ENCODE measurements at regions not wholly inside any gene's neighbourhood (a gene's known extent, or its start where the extent isn't known, plus 50 kb on each side); places are given as distances from the start of the nearest gene placed in this dataset.

DNA sequence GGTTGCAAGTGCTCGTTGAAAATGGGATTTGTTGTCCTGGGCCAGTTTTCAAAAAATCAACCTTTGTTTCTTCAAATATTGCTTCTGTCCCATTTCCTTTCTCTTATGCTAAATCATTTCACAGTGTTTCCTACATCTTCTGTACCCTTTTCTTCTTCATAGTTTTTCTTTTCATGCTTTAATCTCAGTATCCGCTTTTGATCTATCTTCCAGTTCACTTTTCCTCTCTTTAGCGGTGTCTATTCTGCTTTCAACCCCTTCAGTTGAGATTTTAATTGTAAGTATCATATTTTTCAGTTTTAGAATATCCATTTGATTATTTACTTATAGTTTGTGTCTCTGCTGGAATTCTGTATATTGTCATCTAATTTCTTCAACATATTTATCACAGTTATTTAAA lies 311.7 kb upstream of the TPM1 start:
- DNase-seq = no peak

DNA sequence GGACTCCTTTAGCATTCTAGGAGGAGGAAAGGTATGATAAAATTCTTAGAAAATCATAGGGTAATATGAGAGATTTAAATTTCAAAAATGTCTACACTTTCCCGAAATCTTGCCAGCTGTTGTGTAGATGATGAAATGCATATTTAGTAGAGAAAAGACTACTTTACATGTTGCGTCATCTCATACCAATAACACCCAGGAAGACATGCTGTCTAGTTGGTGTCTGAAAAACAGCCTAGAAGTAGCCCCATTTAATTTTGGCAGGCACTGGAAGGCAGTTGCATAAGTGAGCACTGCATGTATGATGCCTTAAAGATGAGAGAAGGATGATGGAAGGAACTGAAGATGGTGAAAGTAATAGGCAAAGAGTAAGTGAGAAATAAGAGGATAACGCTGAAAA lies 310.5 kb upstream of the TPM1 start:
- DNase-seq = peak; percentile 26

DNA sequence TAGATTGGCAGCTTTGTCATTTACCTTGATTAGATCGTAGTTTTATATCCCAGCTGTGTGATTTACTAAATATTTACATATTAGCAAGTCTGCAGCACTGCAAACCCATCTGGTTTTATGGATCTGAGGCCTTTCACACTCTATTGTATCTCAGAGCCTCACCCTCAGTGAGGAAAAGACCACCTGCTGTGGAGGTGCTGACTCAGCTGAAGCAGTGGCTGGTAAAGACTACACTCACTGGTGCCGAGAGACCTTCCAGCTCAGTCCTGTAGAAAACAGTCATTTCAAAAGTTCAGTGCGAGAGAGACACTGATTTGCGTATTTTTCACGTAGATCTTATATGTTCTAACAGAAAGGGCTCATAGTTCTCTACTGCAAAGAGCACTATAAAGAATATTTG lies 307.8 kb upstream of the TPM1 start:
- peak; percentile 43 for DNase-seq

DNA sequence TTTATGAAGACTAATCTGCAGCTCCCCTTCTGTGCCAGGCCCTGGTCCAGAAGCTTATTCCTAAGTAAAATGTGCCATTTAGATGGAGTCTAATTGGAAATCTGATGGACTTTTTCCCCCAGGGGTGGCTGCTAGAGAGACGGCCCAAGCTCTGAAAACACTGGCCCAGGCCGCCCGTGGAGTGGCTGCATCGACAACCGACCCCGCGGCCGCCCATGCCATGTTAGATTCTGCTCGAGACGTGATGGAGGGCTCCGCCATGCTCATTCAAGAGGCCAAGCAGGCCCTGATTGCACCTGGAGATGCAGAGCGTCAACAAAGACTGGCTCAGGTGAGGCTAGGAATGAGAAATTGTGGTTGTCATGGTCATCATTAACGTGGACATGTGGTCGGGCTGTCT lies 305.8 kb upstream of the TPM1 start:
- DNase-seq = no peak

DNA sequence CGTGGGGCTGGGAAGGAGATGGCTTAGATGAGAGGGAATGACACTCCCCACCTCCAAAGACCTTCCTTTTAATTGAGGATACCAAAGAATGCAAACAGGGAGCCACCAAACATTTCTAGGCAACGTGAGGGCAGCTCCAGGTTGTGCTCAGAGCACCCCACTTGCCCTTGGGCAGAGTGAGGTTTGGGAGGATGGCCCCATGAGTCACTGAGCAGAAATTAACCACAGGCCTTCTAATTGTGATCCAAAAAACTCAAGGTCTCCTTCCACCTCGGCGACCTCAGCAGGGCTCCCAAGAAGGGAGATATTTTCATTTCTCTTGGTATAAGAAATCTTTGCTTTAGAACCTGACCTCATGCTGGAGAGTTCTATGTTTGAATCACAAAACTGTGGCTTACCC lies 305.0 kb upstream of the TPM1 start:
- no peak for DNase-seq

DNA sequence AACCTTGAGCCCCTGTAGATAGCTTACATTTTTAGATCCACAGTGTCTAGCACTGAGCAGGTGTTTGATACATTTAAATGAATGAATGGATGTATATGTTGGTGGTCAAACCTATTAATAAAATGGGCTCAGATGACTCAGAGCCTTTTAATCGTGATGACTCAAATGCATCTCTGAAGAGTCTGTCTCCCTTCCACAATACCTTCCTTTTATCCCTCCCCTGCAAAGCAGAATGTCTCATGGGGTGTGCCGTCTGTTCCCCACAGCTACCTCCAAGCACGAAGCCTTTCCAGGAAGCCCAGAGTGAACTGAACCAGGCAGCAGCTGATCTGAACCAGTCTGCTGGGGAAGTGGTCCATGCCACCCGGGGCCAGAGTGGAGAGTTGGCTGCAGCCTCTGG lies 303.5 kb upstream of the TPM1 start:
- peak; percentile 80 for DNase-seq

DNA sequence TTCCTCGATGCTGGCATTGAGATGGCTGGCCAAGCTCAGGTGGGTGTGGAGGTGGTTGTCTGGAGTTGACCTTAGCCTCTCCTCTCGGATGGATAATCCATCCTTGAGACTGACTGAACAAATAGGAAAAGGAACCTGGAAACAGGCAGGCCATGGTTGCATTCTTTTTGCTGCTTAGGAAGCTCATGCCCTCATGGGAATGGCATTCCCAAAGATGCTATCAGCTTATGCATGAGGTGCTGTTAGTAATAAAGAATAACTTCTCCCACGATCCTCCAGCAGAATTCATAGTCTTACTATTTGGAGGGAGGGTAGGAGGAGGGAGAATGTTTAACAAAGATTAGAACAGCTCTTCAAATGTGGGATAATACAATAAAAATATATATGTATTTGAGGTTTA lies 303.0 kb upstream of the TPM1 start:
- peak; percentile 79 for DNase-seq

DNA sequence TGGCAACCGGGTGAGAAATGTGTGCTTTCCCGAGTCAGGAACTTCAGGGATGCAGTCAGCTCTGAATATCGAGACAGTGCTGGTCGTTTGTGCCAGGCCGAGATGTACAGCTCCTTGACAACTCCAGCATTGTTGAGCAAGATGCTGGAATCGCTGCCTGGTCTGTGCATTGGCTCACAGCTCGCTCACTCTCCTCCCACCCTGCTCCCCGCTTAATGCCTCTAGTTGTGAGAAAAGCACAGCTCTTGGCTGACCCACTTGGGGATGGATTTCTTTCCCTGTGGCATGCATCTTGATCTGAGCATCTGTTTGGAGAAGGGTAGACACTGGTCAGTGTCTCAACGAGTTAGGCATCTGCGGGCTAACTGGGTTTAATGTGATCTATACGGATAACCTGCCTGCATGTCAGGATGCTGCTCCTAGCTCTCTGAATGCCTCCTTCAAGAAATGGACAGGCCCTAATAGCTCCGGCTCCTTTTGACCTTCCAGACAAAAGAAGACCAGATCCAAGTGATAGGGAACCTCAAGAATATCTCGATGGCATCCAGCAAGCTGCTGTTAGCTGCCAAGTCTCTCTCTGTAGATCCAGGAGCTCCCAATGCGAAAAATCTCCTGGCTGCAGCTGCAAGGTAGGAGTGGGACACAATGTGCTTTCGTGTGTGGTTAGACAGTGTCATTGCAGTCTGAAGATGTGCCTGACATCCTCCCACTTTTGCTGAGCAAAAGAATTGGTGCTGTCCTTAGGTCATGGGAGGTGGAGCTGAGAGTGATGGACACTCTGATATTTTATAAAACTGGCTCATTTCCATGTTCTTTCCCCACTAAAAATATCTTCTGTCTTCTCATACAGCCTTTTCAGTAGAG lies 302.2 kb upstream of the TPM1 start:
- DNase-seq = peak; percentile 22

DNA sequence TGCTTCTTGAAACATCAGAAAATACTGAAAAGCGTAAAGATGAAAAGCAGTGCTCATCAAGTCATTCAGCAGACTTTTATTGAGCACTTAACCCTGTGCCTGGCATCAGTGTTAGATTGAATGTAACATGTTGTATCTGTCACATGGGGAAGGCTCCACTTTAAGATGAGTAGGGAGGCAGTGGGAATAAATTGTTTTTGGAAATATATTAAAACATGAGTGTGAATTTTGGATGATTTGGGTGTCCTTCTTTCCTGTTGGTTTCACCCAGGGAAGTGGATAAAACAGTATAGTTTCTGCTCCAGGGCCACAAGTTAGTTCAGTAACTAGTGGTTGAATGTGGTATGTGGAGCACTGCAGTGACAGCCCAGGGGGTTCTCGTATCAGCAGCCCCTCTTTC lies 301.4 kb upstream of the TPM1 start:
- no peak for DNase-seq

DNA sequence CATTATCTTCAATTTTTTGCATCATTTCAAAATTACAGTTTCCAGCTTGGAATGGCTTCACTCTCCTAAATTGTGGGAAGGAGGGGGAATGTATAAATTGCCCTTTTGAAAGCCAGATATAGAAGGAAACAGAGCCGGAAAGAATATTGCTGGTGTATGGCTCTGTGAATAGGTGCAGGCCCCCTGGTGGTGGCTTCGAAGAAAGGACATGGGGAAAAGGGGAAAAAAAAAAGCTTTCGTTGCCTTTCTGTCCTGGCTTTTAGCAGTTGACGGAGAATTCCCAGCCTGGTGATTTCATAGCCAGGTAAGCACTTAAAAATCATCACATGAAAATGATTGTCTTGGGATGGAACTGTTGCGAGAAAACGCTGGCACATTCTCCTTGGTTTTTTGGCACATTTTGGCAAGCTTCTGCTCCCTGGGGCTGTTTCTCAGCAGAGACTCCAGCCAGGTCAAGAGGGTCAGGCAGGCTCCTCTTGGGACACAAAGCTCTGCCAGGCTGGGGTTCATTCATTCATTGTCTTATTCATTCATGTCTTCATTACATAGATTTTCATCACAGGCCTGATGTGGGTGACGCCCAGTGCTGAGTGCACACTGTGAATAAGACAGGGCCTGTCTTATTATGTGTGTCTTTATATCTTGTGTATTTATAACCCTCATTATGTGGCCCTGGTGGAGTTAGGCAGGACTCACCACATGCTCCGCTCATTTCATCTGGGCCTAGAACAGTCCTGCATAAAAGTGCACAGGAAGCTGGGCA lies 300.0 kb upstream of the TPM1 start:
- DNase-seq = peak; percentile 90

DNA sequence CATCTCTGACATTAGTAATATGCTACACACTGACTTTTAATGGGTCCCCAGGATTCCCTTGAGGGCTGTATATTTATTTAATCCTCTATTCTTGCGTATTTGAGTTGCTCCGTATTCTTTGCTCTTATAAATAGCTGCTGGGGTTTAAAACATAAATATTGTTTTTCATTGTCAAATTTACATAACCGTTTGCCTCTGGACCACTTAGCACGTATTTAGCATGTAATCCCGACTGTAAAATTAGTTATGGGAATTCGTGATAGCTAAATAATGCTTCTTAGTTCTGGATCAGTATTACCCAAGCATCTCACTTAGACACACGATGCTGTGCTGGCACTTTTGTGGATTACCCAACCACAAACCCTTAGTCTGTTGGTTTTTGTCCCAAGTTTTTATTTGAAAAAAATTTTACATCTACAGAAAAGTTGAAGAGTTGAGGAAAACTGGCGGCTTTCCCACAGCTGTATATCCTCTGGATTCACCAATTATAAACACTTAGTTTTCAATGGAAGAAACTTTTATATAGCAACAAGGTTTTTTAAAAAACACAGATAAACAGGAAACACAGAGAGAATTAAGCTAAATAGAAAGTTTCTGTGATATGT lies 296.8 kb upstream of the TPM1 start:
- no peak for DNase-seq

DNA sequence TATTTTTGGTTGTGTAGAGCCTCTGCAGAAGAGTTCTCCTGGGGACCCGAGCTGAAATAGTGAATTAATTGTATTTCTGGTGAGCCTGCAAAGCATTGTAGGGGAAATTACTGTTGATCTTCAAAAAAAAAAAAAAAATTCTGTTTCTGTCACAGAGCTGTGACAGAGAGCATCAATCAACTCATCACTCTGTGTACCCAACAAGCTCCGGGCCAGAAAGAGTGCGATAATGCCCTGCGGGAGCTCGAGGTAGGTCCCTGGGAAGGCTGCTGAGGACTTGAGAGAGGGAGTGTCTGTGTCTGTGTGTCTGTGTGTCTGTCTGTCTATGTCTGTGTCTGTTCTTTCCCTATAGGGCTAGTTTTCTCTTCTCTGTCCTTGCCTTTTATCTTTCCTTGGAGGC lies 294.4 kb upstream of the TPM1 start:
- no peak for DNase-seq

DNA sequence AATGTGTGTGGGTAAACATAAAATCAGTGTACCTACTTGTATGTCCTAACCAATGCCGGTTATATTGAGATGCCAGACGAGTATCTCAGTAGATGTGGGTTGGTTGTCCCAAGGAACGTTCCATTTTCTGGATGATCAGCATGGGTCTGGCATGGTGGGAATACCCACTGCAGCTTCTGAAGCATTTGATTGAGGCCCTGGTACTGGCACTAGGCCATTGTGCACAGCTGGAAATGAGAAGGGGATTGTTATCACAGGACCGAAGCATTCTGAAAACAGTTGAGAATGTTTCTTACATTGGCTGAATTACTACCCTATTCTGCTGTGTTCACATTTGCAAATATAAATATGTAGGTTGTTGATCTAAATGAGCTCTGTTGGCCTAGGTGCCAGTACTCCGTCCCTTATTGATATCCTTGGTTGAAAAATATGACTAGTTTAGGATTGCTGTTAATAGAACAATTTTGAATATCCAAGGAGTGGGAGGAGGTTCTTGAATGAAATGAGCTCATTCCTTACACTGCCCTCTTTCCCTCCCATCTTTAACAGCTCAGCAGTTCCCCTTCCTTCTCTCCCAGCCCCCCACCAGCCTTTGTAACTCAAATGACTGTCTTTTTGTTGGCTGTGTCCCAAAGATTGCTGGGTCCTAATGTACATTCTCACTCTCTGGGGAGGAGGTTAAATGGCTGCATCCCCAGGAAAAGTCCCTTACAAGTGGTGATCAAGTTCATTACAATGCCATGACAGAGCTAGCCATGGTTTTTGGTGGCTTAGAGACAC lies 293.3 kb upstream of the TPM1 start:
- peak; percentile 51 for DNase-seq

DNA sequence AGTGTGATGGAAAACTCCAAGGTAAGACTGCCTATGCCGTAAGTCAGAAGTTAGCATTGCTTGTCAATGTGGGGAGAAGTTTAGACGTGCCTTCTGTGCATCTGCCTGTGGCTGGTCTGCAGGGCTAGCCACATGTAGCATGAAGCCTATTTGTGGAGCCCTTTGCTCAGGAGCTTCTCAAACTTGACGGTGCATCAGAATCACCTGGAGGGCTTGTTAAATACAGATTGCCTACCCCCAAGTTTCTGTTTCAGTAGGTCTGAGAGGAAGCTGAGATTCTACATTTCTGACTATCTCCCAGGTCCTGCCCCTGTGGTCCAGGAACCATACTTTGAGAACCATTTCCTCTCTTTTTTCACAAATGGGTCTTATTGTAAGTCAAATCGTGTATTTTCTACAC lies 292.1 kb upstream of the TPM1 start:
- no peak for DNase-seq

DNA sequence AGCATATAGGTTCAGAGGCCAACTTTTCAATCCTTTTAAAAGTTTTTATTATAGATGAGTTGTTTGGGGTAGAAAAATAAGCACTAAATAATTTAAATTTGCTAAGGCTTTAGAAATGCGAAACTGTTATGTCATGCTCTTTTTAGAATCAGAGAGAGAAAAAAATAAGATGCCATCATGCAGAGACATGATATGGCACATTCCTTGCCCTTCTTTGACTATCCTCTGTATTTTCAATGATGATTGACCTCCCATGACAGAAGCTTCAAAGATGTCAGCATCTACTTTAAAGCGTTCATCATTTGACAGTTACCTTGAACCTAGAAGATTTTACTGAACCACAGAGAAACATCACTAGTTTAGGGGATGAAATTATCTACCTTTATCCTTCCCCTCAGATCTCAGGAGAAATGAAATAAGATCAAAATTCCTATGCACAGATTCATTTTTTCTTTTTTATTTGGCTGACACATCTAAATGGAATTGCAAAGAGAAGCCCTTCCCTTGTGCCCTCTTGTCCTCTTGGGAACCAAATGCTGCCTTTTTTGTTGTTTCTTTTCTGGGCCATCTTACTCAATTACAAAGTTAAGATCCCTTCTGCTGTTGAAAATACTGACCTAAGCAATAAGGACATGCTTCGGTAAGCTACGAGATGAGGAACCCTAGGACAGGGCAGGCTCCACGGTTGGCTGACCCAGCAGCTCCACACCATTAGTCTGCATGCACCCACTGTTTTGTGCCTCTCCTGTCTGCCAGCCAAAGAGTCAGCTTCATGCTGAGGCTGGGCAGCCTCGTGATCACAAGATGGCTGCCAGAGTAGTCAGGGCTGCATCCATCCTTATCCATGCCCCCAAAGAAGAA lies 289.7 kb upstream of the TPM1 start:
- DNase-seq = peak; percentile 37

DNA sequence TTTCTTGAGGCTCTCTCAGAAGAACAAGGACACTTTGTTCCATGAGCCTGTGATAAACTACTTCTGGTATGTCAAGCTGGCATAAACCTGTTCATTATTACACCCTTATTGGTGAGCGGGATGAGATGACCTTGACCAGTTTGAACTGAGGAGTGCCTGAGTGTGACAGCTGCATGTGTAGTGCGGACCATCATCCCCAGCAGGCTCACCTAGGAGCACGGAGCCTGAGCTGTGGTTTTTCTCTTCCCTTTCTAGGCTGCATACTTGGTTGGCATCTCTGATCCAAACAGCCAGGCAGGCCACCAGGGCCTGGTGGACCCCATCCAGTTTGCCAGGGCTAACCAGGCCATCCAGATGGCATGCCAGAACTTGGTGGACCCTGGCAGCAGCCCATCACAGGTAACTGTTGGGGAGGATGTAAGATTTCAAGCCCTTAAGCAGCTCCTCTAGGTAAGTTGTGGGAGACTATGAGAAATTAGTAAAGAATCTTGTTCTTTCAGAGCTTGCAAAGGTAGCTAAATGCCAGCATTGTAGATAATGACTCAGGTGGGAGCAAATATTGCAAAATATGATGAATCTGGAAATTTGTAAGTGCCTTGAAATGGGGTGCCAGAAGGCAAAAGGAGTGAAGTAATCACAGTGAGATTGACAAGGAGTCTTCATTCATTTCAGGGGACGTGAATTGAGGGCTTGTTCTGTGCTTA lies 288.9 kb upstream of the TPM1 start:
- DNase-seq = no peak

DNA sequence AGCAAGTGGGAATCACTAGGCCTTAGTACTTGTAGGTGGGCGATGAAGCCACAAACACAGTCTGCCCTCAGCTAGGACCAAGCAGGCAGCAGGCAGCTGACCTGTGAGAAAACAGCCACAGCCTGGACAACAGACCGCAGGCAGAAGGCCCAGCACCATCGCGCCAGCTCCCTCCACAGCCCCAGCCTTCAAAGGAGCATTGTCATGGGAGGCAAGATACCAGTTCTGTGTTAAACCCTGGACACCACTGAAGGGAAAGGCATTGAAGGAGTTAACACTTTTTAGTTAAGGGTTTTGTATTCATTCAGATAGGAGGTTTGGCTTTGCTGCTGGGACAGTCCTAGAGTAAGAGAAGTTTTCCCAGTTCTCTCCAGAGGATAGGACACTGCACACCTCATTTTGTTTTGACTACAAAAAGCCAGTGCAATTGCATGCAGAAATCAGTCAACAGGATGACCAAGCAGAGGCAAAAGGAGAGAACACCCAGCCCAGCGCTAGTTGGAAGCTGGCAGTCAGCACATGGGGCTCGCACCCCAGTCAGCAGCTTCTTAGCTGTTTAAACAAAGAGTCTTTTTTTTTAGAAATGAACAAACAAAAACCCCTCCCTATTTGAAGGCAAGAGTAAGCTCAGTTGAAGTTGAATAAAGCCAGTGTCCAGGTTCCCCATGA lies 286.1 kb upstream of the TPM1 start:
- no peak for DNase-seq

DNA sequence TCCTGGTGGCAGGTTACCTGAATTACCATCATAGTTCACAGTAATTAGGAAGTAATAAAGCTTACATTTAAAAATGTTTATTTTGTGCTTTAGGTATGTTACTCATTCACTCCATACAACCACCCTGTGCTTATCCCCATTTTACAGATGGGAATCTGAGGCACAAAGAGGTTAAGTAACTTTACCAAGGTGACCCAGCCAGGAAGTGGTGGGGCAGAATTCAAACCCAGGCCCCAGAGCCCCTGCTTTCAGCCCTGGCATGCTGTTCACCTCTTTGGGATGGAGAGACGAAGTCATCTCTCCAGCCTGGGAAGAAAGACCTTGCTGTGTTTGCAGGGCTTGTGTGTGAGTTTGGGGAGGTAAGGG lies 285.6 kb upstream of the TPM1 start:
- no peak for DNase-seq

DNA sequence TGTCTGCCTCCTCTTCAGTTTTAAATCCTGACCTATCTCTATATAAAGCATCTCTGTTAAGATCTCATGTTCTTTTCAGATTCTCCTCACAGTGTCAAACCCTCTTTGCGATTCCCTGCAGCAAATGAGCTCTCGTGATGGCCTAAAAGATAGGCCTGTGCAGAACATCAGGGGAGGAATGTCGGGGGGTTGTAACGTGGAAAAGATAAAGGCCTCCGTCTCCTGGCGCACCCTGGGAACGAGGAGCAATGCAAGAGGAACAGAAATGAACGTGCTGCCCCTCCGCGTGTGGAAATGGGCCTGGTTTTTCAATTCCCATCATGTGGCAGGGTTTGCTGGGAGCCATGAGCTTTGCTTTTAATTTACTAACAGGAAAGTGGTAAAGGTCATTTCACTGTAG lies 285.0 kb upstream of the TPM1 start:
- no peak for DNase-seq

DNA sequence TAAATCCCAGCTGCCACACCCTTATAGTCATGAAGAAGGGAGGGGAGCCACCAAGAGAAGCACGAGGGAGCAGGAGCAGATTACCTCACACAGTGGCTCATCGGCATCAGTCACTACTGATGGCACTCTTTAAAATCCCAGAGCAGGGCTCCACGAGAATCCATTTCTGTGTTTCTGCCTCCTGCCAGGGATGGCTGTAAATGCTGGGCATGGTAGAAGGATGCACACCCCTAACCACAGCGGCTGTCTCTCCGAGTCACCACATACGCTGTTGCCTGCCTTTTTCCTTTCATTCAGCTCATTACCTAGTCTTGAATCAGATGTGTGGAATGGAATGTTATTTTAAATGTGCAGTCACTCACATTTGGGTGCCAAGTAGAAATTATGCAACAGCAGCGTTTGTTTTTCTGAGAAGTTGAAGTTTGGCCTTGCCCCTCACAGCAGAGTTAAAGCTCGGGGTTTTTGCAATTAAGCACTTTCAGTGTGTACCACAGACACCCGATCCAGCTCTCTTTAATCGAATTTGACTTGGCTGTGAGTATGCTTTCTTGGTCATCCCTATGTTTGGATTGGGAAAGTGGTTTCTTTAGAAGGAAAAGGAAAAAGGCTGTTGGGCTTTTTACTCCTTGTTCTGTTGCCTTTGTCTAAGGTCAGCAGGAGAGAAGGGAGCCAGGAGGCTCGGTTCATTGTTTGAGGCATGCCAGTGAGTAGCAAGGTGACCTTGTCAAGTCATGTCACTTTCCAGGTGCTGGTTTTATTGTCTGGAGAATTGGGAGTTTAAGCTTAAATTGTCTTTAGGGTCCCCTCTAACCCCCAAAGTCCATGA lies 284.2 kb upstream of the TPM1 start:
- DNase-seq = peak; percentile 94
